ENCODE measurements at regions not wholly inside any gene's neighbourhood (a gene's known extent, or its start where the extent isn't known, plus 50 kb on each side); places are given as distances from the start of the nearest gene placed in this dataset.

DNA sequence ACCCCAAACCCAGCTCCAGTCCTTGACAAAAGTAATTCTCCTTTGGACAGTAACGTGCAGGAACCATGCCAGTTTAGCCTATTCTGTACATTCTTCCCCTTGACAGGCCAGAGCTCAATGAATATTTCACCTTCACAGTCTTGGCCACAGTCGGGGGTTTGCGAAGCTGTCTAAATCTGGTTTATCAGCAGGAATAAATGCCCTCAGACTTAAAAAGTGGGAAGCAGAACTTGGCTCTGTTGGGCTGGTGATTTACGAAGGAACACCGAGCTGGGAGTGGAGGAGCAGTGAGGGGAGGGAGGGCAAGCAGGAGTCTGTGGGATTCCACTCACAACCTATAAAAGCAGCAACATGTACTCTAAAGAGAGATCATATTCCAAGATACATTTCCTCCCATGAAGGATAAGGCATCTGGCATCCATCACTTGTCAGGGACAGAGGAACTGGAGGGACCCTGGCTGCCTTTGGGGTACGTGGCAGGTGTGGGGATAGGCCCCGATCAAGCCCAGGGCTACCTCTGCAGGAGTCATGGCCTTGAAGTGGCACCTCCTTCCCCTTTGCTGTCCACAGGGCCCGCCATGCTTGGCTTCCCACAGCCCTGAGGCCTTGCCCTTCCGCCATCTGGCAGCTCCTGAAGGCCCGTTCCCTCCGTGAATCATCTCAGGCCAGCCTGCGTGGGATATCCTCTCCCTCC is 154.3 kb downstream of the ADAMTS15 start:
- H3K36me3 ChIP-seq (ENCODE audit: control insufficient read depth, insufficient read depth, low read length), result no peaks in the 10 kb centered on the region
- H3K4me1 ChIP-seq (ENCODE audit: control insufficient read depth, insufficient read depth, low read length), result peaks cover 26% of the 10 kb centered on the region
- no peak overlapping the region for H3K27ac ChIP-seq (ENCODE audit: low read depth, low read length)
- no peaks in the 10 kb centered on the region for H3K9me3 ChIP-seq (ENCODE audit: control insufficient read depth, insufficient read depth, low read length)
- no peaks in the 10 kb centered on the region for H3K27me3 ChIP-seq (ENCODE audit: control insufficient read depth, insufficient read depth, low read length)
- H3K4me3 ChIP-seq (ENCODE audit: low read depth, low read length), result no peak overlapping the region
- H3K9ac ChIP-seq (ENCODE audit: low read depth, low read length), result no peak overlapping the region

DNA sequence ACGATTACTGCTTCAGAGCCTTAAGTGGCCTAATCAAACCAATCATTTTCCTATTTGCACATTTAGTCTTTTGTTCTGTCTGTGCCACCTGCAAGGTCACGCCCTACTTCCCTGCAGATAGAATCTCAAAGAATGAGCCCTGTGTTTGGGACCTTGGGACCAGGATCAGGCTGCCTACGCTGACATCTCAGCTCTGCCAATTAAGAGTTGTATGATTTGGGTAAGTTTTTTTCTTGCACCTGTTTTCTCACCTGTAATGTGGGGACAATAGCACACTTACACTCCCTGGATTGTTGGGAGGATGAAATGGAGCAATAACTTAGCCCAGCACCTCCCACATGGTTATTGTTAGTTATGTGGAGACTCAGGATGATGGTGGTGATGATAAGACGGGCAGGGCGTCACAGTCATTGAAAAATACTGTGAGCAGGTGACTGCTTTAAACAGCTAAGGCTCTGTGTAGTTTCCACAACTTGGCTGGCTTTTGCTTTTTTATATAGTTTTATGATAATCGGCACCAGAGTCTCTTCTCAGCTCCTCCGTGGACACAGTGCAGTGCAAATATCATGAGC is 155.0 kb downstream of the ADAMTS15 start:
- H3K4me1 ChIP-seq (ENCODE audit: control insufficient read depth, insufficient read depth, low read length), result peaks cover 26% of the 10 kb centered on the region
- H3K4me3 ChIP-seq (ENCODE audit: low read depth, low read length), result no peak overlapping the region
- no peaks in the 10 kb centered on the region for H3K36me3 ChIP-seq (ENCODE audit: control insufficient read depth, insufficient read depth, low read length)
- no peaks in the 10 kb centered on the region for H3K9me3 ChIP-seq (ENCODE audit: control insufficient read depth, insufficient read depth, low read length)
- H3K27ac ChIP-seq (ENCODE audit: low read depth, low read length), result no peak overlapping the region
- no peak overlapping the region for H3K9ac ChIP-seq (ENCODE audit: low read depth, low read length)
- no peaks in the 10 kb centered on the region for H3K27me3 ChIP-seq (ENCODE audit: control insufficient read depth, insufficient read depth, low read length)

DNA sequence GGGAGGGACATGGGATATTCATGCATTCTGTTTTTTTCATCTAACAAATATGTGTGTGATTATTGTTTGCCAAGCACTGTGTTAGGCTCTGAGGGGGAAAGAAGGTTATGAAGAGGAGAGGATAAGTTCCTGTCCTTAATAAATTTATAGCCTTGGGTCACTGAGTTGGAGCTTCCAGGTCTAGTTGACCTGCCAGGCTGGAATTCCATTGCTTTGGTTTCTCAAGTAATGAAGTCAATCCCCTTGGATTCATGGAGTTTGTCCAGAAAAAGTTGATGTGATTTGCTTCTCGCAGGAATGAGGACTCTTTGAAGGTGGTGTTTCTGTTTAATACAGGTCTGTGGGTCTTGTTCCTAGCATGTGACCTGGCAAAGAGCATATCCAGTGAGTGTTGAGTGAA is 156.2 kb downstream of the ADAMTS15 start:
- Histone ChIP-seq H3K27ac (ENCODE audit: low read depth, low read length) (no peak overlapping the region), H3K9me3 (ENCODE audit: control insufficient read depth, insufficient read depth, low read length) (no peaks in the 10 kb centered on the region), H3K9ac (ENCODE audit: low read depth, low read length) (no peak overlapping the region), H3K4me3 (ENCODE audit: low read depth, low read length) (no peak overlapping the region), H3K27me3 (ENCODE audit: control insufficient read depth, insufficient read depth, low read length) (no peaks in the 10 kb centered on the region), H3K36me3 (ENCODE audit: control insufficient read depth, insufficient read depth, low read length) (no peaks in the 10 kb centered on the region), H3K4me1 (ENCODE audit: control insufficient read depth, insufficient read depth, low read length) (peaks cover 20% of the 10 kb centered on the region)

DNA sequence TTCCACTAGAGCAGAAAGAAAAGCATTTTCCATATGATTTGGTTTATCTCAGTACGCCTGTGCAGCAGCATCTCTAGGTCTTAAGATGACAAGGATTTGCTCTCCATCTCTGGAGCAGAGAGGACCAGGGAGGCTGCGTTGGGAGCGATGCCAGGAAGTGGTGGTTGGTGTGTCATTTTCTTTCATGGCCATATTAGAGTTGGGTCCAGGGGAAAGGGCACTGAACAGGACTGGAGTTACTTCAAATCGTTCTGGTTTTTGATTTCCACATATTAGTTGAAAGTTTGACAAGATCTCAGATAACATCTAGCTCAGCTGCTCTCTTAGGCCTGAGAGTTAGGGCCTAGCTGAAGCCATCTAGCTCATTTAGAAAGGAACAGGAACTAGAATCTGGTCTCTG is 157.7 kb downstream of the ADAMTS15 start:
- H3K9me3 ChIP-seq (ENCODE audit: control insufficient read depth, insufficient read depth, low read length), result no peaks in the 10 kb centered on the region
- no peaks in the 10 kb centered on the region for H3K27me3 ChIP-seq (ENCODE audit: control insufficient read depth, insufficient read depth, low read length)
- H3K36me3 ChIP-seq (ENCODE audit: control insufficient read depth, insufficient read depth, low read length), result no peaks in the 10 kb centered on the region
- no peak overlapping the region for H3K27ac ChIP-seq (ENCODE audit: low read depth, low read length)
- H3K4me1 ChIP-seq (ENCODE audit: control insufficient read depth, insufficient read depth, low read length), result peaks cover 6% of the 10 kb centered on the region
- no peak overlapping the region for H3K4me3 ChIP-seq (ENCODE audit: low read depth, low read length)
- H3K9ac ChIP-seq (ENCODE audit: low read depth, low read length), result no peak overlapping the region

DNA sequence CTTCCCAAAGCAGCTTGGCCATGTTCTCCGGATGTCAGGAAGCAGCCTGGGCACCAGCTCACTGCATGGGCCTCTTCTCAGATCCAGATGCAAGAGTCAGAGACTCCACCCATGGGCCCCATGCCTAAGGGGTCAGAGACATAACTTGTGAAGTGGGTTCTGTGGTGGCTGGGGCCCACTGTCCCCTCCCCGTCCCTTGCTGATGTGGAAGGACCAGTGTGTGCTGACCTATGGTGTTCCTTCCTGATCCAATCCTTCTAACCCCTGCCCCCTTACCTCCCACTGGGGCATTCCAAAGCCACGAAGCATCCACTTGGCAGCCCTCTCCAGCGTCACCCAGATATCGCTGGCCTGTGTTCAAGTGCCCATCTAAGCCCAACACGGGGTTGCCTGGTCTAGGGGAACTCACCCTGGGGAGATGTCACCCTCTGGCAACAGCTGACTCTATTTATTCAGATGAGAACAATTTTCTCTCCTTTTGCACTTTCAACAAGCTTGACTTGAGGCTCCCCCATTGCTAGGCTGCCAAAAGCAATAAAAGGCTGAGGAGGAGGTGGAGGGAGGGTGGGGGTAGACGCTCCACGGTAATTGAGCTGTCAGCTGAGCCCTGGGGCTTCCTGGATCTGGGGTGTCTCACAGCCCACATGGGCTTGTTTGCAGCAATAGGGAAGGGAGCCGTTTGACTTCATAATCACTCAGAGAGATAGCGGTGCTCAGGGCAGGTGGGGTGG is 158.5 kb downstream of the ADAMTS15 start:
- Histone ChIP-seq H3K4me3 (ENCODE audit: low read depth, low read length) (no peak overlapping the region), H3K4me1 (ENCODE audit: control insufficient read depth, insufficient read depth, low read length) (no peaks in the 10 kb centered on the region; the same call in 1 of the 2 replicates), H3K9ac (ENCODE audit: low read depth, low read length) (no peak overlapping the region), H3K36me3 (ENCODE audit: control insufficient read depth, insufficient read depth, low read length) (no peaks in the 10 kb centered on the region), H3K27me3 (ENCODE audit: control insufficient read depth, insufficient read depth, low read length) (no peaks in the 10 kb centered on the region), H3K9me3 (ENCODE audit: control insufficient read depth, insufficient read depth, low read length) (no peaks in the 10 kb centered on the region), H3K27ac (ENCODE audit: low read depth, low read length) (no peak overlapping the region)

DNA sequence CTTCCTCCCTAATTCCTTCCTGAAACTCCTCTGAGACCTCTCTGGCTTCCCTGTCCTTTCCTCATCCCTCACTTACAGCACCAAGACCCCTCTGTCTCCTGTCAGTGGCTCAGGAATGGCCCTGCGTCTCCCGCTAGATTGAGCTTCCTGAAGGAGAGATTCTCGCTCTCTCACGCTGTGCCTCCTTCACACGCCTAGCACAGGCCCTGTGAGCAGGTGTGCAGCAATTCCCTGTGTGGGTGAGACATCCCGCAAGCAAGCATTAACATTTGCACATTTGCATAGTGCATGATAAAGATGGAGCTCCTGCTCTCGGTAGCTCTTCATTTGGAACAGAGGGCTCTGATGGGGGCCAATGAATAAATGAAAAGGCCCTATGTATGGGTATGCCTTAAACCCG is 159.8 kb downstream of the ADAMTS15 start:
- Histone ChIP-seq H3K4me3 (ENCODE audit: low read depth, low read length) (no peak overlapping the region), H3K4me1 (ENCODE audit: control insufficient read depth, insufficient read depth, low read length) (no peaks in the 10 kb centered on the region; the same call in 1 of the 2 replicates), H3K9me3 (ENCODE audit: control insufficient read depth, insufficient read depth, low read length) (no peaks in the 10 kb centered on the region), H3K9ac (ENCODE audit: low read depth, low read length) (no peak overlapping the region), H3K27ac (ENCODE audit: low read depth, low read length) (no peak overlapping the region), H3K27me3 (ENCODE audit: control insufficient read depth, insufficient read depth, low read length) (no peaks in the 10 kb centered on the region), H3K36me3 (ENCODE audit: control insufficient read depth, insufficient read depth, low read length) (no peaks in the 10 kb centered on the region)

DNA sequence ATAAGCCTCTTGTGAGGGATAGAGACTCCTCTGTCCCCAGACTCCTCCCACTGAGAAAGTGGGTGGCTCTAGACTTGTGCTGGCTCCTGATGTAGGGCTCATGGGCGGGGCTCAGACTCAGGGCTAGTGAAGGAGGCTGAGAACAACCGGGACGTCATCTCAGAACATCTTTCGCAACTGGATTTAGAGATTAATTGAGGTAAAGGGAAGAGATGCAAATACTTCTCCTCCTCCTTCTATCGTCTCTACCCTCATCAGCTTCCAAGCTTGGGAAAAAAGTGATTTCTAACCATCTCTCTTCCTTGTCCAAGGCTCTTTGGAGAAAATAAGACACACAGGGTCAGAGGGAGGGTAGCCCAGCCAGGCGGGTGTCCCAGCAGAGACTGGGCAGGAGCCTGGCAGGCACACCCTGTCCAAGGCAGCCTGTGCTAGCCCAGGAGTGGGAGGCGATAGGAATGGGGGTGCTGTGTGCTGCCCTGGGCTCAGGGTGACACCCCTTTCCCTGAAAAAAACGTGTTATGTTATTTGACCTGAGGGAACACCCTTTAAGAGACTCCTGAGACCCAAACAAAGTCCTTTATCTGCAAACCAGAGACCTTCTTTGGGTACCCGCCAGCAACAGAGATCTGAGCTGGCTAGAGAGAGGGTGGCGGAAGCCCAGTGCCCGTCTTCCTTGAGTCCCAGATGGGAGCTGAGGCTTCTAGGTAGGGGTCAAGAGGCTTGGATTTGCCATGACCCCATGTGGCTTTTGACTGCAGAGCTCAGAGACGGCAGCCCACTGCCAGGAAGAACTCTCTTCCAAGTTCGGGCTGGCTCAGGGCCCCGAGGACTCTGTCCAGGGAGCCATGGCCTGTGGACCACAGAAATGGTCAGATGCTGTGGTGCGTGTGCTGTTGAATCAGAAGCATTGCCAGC is 160.9 kb downstream of the ADAMTS15 start:
- H3K27ac ChIP-seq (ENCODE audit: low read depth, low read length), result no peak overlapping the region
- H3K9ac ChIP-seq (ENCODE audit: low read depth, low read length), result no peak overlapping the region
- no peak overlapping the region for H3K4me3 ChIP-seq (ENCODE audit: low read depth, low read length)
- H3K36me3 ChIP-seq (ENCODE audit: control insufficient read depth, insufficient read depth, low read length), result no peaks in the 10 kb centered on the region
- H3K9me3 ChIP-seq (ENCODE audit: control insufficient read depth, insufficient read depth, low read length), result no peaks in the 10 kb centered on the region
- H3K4me1 ChIP-seq (ENCODE audit: control insufficient read depth, insufficient read depth, low read length), result no peaks in the 10 kb centered on the region; the same call in 1 of the 2 replicates
- no peaks in the 10 kb centered on the region for H3K27me3 ChIP-seq (ENCODE audit: control insufficient read depth, insufficient read depth, low read length)

DNA sequence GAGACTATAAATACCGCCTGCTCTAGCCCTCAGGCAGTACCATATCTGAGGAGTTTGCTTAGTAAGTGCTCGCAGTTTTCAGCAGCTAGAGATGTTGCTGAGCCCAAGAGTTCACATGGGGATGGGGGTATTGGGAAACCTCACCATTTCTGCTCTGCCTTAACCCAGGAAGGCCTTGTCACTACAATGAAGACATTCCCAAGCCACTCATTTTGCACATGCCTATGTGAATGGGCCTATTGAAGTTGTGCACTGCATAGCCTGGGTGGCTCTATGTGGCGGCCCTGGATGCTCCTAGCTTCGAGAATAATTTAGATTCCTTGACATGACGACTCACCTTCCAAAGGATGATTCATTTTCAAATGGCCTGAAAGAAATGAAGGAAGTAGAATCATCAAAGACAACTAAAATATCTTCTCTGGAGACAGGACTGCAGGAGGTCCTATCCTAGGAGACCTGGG is 163.4 kb downstream of the ADAMTS15 start:
- no peaks in the 10 kb centered on the region; the same call in 1 of the 2 replicates for H3K4me1 ChIP-seq (ENCODE audit: control insufficient read depth, insufficient read depth, low read length)
- H3K36me3 ChIP-seq (ENCODE audit: control insufficient read depth, insufficient read depth, low read length), result no peaks in the 10 kb centered on the region
- no peak overlapping the region for H3K27ac ChIP-seq (ENCODE audit: low read depth, low read length)
- no peaks in the 10 kb centered on the region for H3K27me3 ChIP-seq (ENCODE audit: control insufficient read depth, insufficient read depth, low read length)
- H3K4me3 ChIP-seq (ENCODE audit: low read depth, low read length), result no peak overlapping the region
- no peak overlapping the region for H3K9ac ChIP-seq (ENCODE audit: low read depth, low read length)
- H3K9me3 ChIP-seq (ENCODE audit: control insufficient read depth, insufficient read depth, low read length), result no peaks in the 10 kb centered on the region

DNA sequence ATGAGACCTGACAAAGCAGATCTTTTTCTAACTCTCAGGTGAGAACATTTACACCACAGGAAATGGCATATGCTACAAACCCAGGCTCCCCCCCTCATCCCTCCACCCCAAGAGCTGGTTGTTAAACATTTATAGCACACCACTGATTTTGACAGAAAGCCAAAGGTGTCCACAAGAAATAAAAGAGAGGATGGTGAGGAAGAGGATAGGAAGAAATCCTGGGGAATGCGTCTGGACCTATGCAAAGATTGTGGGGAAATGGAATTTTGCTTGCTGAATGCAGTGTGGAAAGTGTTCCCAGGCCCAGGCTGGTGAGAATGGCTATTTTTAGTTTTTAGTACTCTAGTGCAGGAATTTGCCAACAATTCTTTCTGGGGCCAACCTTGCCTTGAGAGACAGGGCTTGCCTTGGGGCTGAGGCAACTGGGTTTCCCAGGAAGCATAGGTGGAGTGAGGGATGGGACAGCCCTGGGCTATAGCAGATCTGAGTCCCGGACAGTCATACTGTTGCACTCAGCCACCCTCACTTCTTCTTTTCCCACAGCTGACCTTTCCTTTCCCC is 163.9 kb downstream of the ADAMTS15 start:
- no peak overlapping the region for H3K27ac ChIP-seq (ENCODE audit: low read depth, low read length)
- no peaks in the 10 kb centered on the region for H3K36me3 ChIP-seq (ENCODE audit: control insufficient read depth, insufficient read depth, low read length)
- H3K27me3 ChIP-seq (ENCODE audit: control insufficient read depth, insufficient read depth, low read length), result no peaks in the 10 kb centered on the region
- no peaks in the 10 kb centered on the region; the same call in 1 of the 2 replicates for H3K4me1 ChIP-seq (ENCODE audit: control insufficient read depth, insufficient read depth, low read length)
- H3K4me3 ChIP-seq (ENCODE audit: low read depth, low read length), result no peak overlapping the region
- H3K9ac ChIP-seq (ENCODE audit: low read depth, low read length), result no peak overlapping the region
- no peaks in the 10 kb centered on the region for H3K9me3 ChIP-seq (ENCODE audit: control insufficient read depth, insufficient read depth, low read length)

DNA sequence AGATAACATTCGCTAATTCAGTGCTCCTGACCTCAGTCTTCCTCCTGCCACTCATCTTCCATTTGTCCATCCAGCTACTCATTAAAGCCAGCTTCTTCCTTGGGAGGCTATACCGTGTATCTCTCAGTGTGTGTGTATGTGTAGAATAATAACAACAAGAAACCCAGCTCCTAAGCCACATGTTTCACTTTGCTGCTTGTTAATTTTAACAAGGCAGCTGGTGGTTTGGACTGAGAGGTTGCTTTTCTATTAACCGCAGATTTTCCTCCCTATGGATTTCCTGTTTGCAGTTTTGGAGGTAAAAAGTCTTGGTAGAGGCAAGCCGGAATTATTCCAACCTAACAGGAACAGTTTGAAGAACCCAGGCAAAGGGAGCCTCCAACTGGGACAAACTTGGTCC is 165.0 kb downstream of the ADAMTS15 start:
- Histone ChIP-seq H3K4me1 (ENCODE audit: control insufficient read depth, insufficient read depth, low read length) (no peaks in the 10 kb centered on the region; the same call in 1 of the 2 replicates), H3K4me3 (ENCODE audit: low read depth, low read length) (no peak overlapping the region), H3K36me3 (ENCODE audit: control insufficient read depth, insufficient read depth, low read length) (no peaks in the 10 kb centered on the region), H3K27ac (ENCODE audit: low read depth, low read length) (no peak overlapping the region), H3K9ac (ENCODE audit: low read depth, low read length) (no peak overlapping the region), H3K27me3 (ENCODE audit: control insufficient read depth, insufficient read depth, low read length) (no peaks in the 10 kb centered on the region), H3K9me3 (ENCODE audit: control insufficient read depth, insufficient read depth, low read length) (no peaks in the 10 kb centered on the region)

Measured in HUES48 (cell line).